CMK (cell line): ENCODE measurements at regions not wholly inside any gene's neighbourhood (a gene's known extent, or its start where the extent isn't known, plus 50 kb on each side); places are given as distances from the start of the nearest gene placed in this dataset.

ENCODE experiments used
- DNase-seq: peaks from one replicate; pipeline ENCODE4 v3.0.0-alpha.2; 2010; ENCODE audit warnings: low read depth

DNA sequence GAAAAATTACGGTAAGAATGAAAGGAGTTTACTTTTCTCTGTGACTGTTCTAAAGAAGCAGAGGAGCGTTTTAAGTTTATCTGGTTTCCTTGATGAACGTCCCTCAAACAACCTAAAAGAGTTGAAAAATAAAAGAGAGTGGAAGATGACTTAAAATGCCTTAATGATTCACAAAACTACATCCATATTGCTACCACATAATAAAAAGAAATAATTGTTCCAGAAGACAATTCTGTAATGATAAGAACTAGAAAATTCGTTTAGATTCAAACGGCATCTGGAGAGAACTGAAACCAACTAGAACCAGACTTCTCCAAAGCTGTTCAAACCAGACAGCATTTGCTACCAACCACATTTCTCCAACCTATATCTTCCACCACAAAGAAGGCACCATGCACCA is 68.1 kb downstream of the TEKT4 start:
- DNase-seq, result no peak

DNA sequence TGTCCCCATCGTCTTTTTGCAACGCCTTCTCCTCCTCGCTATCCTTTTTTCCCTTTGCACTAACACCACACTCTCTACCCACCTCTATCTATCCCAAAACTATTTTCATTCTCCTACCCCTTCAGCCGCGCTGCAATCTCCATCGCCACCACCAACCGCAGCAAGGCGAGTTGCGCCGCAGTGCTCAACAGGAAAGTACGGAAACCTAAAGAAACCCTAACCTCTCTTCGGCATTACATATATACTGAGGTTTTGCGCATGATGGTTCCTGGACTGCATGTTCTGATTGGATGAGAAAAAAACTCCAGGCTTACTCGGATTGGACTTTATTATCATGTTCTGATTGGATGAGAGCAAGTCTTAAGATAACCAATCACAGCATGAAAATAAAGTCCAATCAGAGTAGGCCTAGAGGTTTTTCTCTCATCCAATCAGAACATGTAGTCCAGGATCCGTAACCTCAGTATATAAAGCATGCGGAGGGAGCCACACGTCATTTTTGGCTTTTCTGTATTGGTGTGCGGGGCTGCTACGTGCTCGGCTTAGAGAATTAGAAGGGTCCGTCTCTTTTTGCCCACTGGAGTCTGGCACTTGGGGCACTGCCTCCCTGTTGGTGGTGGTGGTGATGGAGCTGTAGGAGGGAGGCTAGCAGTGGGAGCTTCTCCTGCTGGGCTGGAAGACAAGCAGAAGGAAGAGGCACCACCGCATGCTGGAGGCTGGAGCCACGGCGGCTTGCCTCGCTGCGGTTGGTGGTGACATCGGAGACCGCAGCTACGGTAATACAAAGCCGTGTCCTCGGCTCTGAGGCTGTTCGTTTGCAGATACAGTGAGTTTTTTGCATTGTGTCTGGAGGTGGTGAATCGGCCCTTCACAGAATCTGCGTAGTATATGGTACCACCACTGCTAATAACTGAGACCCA is 76.1 kb downstream of the TEKT4 start:
- no peak for DNase-seq

- DNase-seq, result no peak
Measured at GRCh38 chr2:94955702-94956101, 69.8 kb upstream of the MAL start.

DNA sequence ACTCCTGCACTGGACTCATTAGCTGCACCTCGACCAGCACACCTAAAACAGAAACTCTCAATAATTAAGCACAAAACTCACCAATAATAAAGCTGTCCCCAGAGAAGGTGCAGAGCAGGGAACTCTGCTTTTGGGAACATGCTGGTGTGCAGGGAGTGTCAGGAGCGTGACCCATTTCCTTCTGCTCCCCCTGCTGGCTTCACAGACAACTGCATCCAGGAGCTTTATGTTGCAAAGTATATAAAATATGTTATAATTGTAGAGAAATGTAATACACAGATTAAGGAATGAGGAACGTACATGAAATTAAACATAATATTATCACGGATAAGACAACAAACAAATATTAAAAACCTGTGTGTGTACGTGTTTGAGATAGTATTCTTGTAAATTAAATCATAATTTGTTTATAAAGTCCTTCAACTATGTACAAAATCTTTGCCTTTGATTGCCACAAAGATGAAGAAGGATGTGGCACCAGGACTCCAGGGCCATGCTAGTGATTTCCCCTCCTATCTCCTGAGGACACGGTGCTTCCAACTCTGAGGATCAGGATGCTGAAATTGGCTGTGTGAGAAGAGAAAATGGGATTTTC is 68.6 kb upstream of the MAL start:
- peak; percentile 5 for DNase-seq

DNA sequence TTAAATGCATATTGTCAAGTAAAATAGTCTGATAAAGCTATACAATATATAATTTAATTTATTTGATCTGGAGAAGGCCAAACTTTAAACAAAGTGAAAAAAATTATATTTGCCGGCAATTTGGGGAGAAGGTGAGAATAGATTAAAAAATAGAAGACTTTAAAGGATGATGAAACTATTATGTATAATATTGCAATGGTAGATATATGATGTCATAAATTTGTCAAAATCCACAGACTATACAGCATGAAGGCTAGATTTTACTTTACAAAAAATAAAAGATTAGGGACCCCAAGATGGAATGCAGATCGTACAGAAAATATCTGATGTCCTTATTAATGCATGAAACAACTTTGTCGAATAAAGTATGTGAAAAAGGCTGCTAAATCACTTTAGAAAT is 67.3 kb upstream of the MAL start:
- no peak for DNase-seq

DNA sequence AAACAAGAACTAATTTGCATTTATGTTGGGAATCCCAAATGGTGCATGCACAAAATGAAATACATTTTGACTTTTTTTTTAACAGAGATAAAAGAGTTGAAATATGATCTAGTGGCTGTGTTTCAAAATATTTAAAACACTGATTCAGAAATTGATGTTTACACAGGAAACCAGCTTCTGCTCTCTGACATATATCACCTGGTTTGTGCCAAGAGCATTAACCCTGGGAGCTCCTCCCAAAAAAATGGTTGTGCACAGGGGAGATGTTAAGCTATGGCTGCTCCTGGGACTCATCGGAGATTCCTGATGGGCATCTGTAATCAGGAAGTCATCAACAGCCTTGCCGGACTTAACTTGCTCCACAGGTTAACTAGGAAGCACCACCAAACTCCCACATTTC is 65.2 kb upstream of the MAL start:
- no peak for DNase-seq

DNA sequence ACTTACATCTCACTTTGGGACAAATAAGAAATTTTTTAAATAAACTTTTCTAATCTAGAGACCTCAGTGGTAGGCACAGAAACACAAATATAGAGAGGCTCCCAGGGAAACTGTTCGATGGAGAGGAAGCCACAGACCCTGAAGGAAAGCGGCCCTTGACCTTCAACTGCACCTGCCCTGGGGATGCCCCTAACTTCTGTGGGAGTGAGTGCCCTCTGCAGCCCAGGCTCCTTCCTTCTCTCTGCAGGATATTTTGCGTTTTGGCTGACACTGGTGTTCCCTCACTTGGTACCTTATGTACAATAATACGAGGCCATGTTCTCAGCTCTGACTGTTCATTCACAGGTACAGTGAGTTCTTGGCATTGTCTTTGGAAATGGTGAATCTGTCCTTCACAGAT is 64.8 kb upstream of the MAL start:
- no peak for DNase-seq

- no peak for DNase-seq
Measured at GRCh38 chr2:94964193-94964592, 61.3 kb upstream of the MAL start.

GRCh38 chr2:94966689-94967088 is 58.8 kb upstream of the MAL start:
- no peak for DNase-seq

DNA sequence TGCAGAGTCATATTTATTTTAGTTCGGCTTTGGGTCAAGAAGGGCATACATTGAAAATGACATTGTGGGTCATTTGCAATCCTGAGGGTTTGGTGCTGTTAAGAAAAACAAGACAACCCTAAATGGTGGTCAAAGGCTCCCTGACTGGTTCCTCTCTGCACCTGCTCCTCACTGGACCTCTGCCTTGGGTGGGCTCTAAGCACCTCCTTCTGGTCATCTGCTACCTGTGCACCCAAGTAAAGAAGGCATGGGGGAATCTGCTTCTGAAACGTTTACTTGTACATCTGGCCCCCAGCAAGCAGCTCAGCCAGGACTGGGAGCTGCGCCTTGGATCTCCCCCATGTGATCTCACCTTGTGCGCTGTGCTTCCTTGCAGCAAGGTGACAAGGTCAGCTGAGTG is 55.2 kb upstream of the MAL start:
- no peak for DNase-seq
